Spleen (tissue), 7 donors: ENCODE measurements at regions not wholly inside any gene's neighbourhood (a gene's known extent, or its start where the extent isn't known, plus 50 kb on each side); places are given as distances from the start of the nearest gene placed in this dataset.

Experiments used
- POLR2A ChIP-seq, 3 donors: fragments of 450-650 bp; IDR thresholded peaks; one replicate each; pipeline ENCODE4 v1.5.1; 2017; ENCODE audit warnings: antibody characterized with exemption in 3 of 3, mild to moderate bottlenecking in 1 of 3
- POLR2AphosphoS5 ChIP-seq, 3 donors: sonication (generic); formaldehyde crosslinking; IDR thresholded peaks; one replicate each; pipeline ENCODE4 v1.5.1; 2017; ENCODE audit warnings: antibody characterized with exemption in 3 of 3
- TF ChIP-seq, protein P1 (sequence below), 11 experiments: fragments of 200-600 bp in 7 of 11; fragments of 450-650 bp in 4 of 11; sonication (generic) in 4 of 11; IDR thresholded peaks in 8 of 11; conservative IDR thresholded peaks in 3 of 11; 1 replicate in 7 of 11; 2 replicates in 4 of 11; pipeline versions ENCODE4 v1.4.0 to v1.8.0; 2016 to 2021; ENCODE audit warnings: antibody characterized with exemption in 11 of 11, inconsistent platforms in 4 of 11, mild to moderate bottlenecking in 1 of 11
- donor health status: DM: no; HTN: no; CAD: no; lungs with moderate emphysema.
- donor health status: DM: no; HTN: no; CAD: no.
- donor health status: DM: no; HTN: no; CAD: no.

DNA sequence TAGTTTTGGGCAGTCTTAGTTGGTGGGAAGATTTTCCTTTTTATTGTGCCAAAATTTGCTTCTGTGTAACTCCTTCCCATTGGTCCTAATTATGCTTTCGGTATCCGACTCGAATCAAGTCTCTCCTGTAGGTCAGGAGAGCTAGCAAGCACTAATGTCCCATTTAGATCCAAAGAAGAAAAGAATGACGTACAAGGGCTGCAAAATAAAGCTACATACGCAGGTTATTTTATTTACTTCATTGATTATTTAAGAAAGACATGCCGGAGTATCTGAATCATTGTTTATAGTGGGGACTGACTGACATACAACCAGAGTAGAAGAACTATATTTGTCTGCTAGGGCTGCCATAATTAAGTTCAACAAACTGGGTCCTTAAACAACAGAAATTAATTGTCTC is 648.5 kb downstream of the CPS1 start:
- TF ChIP-seq POLR2AphosphoS5 (IDR thresholded peaks at IDR 0.05) (no peak), POLR2A (IDR thresholded peaks at IDR 0.05) (no peak)
- TF ChIP-seq, protein P1, sequence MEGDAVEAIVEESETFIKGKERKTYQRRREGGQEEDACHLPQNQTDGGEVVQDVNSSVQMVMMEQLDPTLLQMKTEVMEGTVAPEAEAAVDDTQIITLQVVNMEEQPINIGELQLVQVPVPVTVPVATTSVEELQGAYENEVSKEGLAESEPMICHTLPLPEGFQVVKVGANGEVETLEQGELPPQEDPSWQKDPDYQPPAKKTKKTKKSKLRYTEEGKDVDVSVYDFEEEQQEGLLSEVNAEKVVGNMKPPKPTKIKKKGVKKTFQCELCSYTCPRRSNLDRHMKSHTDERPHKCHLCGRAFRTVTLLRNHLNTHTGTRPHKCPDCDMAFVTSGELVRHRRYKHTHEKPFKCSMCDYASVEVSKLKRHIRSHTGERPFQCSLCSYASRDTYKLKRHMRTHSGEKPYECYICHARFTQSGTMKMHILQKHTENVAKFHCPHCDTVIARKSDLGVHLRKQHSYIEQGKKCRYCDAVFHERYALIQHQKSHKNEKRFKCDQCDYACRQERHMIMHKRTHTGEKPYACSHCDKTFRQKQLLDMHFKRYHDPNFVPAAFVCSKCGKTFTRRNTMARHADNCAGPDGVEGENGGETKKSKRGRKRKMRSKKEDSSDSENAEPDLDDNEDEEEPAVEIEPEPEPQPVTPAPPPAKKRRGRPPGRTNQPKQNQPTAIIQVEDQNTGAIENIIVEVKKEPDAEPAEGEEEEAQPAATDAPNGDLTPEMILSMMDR (IDR thresholded peaks at IDR 0.05 in 8 of 11, conservative IDR thresholded peaks at IDR 0.05 in 3 of 11), result no peak
